ENCODE measurements at regions not wholly inside any gene's neighbourhood (a gene's known extent, or its start where the extent isn't known, plus 50 kb on each side); places are given as distances from the start of the nearest gene placed in this dataset.

DNA sequence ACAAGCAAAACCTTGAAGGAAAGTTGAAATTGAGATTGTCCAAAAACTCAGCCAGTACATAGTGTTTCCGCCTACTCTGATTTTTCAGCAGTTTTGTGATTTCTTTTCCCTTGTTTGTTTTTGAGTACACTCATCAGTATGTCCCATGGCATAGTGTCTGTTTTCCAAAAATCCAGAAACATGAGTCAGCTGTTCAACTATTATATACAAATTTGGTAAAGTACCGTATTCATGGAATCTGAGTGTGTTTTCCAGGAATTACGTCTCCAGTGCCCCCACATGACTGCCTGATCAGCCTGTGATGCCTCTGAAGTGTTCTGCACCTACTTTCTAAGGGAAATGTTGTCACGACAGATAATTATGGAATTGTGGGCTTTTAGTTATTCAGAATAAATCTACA, 186.8 kb downstream of the LTN1 start:
- TF ChIP-seq, protein P1, sequence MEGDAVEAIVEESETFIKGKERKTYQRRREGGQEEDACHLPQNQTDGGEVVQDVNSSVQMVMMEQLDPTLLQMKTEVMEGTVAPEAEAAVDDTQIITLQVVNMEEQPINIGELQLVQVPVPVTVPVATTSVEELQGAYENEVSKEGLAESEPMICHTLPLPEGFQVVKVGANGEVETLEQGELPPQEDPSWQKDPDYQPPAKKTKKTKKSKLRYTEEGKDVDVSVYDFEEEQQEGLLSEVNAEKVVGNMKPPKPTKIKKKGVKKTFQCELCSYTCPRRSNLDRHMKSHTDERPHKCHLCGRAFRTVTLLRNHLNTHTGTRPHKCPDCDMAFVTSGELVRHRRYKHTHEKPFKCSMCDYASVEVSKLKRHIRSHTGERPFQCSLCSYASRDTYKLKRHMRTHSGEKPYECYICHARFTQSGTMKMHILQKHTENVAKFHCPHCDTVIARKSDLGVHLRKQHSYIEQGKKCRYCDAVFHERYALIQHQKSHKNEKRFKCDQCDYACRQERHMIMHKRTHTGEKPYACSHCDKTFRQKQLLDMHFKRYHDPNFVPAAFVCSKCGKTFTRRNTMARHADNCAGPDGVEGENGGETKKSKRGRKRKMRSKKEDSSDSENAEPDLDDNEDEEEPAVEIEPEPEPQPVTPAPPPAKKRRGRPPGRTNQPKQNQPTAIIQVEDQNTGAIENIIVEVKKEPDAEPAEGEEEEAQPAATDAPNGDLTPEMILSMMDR (IDR thresholded peaks at IDR 0.05) = no peak
- TF ChIP-seq POLR2AphosphoS5 (IDR thresholded peaks at IDR 0.05; ENCODE audit: low read depth, low read length) (no peak), TCF7L2 (IDR thresholded peaks at IDR 0.05; ENCODE audit: low read depth, low read length) (no peak)
- TF ChIP-seq, protein P2, sequence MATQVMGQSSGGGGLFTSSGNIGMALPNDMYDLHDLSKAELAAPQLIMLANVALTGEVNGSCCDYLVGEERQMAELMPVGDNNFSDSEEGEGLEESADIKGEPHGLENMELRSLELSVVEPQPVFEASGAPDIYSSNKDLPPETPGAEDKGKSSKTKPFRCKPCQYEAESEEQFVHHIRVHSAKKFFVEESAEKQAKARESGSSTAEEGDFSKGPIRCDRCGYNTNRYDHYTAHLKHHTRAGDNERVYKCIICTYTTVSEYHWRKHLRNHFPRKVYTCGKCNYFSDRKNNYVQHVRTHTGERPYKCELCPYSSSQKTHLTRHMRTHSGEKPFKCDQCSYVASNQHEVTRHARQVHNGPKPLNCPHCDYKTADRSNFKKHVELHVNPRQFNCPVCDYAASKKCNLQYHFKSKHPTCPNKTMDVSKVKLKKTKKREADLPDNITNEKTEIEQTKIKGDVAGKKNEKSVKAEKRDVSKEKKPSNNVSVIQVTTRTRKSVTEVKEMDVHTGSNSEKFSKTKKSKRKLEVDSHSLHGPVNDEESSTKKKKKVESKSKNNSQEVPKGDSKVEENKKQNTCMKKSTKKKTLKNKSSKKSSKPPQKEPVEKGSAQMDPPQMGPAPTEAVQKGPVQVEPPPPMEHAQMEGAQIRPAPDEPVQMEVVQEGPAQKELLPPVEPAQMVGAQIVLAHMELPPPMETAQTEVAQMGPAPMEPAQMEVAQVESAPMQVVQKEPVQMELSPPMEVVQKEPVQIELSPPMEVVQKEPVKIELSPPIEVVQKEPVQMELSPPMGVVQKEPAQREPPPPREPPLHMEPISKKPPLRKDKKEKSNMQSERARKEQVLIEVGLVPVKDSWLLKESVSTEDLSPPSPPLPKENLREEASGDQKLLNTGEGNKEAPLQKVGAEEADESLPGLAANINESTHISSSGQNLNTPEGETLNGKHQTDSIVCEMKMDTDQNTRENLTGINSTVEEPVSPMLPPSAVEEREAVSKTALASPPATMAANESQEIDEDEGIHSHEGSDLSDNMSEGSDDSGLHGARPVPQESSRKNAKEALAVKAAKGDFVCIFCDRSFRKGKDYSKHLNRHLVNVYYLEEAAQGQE (IDR thresholded peaks at IDR 0.05; ENCODE audit: insufficient read depth in 1 of 2, low read depth in 2 of 2, low read length in 1 of 2) = no peak
